IPS-NIHi7 (cell line): ENCODE measurements at regions not wholly inside any gene's neighbourhood (a gene's known extent, or its start where the extent isn't known, plus 50 kb on each side); places are given as distances from the start of the nearest gene placed in this dataset.
A peak's percentile ranks its signal among the peaks of the same experiment; 100 is the strongest.

Experiments
- DNase-seq: peaks from one replicate; pipeline ENCODE4 v3.0.0; 2012; ENCODE audit warnings: mixed read lengths; ENCODE audit errors: extremely low spot score

GRCh38 chr19:30215248-30215647, 156.9 kb upstream of the ZNF536 start:
- no peak for DNase-seq

DNA sequence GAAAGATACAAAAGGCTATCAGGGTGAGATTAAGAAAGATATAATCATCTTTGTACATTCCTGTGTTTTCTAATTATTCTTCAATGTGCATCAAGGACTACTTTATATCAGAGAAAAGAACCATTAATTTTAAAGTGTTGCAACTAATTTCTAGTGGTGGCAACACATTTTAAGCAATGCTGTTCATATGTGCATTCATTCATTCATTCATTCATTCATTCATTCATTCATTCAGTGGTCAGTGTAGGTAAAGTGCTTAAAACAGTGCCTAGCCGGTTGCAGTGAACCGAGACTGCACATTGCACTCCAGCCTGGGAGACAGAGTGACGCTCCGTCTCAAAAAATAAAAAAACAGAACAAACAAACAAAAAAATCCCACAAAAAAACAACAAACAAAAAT, 155.7 kb upstream of the ZNF536 start:
- no peak for DNase-seq

- no peak for DNase-seq
Observed at GRCh38 chr19:30217461-30217860, 154.7 kb upstream of the ZNF536 start.

- no peak for DNase-seq
Observed at GRCh38 chr19:30219702-30220101, 152.5 kb upstream of the ZNF536 start.

- DNase-seq = no peak
Observed at GRCh38 chr19:30221176-30221575, 151.0 kb upstream of the ZNF536 start.

GRCh38 chr19:30222428-30222873, 149.7 kb upstream of the ZNF536 start:
- peak; percentile 82 for DNase-seq

DNA sequence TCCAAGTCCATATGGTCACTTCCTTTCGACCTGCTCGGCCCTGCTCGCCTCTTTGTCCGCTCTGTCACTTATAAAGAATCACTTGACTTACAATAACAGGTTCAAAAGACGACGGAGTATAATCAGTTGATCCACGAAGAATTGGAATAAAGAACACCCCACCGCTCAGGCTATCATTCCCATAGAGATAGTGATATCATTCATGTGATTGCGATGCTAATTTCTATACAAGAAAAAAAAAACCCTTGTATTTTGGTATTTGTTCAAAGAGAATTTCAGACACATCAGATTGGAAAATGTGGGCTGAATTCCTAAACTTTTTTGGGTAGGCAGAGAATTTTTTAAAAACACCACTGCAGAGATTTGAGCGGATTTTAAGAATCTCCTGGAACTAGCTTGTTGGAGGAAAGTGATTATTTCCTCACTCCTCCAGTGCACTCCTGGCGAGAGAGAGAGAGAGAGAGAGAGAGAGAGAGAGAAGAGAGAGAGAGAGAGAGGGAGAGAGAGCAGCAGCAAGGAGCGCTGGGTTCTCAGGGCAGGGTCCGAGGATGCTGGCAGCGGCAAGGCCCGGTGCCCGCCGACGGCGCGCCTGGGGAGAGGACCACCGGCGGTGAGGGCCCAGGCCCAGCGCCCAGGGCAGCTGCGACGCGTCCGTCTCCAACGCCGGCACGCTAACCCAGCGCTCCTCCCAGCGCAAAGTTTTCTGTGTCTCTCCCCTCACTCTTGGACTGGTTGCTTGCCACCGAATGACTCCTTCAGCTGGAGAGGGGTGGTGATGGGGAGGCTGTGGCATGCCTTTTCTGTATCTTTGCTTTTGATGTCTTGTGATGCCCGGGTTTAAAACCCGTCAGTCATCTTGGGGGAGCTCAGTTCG, 149.0 kb upstream of the ZNF536 start:
- no peak for DNase-seq

DNA sequence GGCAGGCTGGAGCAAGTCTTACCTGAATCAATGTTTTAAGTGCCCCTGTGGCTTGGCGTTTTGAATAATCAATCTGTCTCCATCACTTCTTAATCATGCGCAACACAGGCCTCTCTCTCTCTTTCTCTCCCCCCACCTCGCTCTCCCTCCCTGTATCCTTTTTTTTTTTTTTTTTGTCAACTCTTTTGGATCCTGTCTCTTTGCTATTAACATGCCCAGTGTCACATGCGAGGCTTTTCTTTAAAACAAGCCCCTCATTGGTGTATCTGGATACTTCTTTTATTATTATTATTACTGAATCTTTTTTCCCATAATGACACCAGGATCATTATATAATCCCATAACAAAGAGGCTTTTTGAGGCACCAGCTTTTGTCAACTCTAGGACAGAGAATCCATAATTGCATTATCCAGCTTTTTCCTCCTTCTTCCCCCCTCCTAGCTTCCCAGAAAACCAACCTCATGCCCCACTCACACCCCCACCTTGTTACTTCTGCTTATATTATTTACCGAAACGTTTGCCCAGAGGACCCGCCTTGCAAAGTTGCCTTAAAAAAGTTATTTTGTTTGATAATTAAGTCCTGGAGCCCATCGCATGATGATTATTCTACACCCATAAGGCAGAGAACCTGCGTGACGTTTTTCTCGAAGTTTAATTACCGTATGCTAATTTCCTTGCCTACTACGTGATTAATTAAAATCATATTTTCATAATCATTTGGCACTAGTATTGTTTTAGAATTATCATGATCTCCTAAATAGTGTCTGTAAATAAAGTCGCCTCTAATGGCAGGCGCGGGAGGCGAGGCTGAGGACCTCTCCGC, 148.1 kb upstream of the ZNF536 start:
- DNase-seq = no peak

- no peak for DNase-seq
Observed at GRCh38 chr19:30224689-30225606, 147.2 kb upstream of the ZNF536 start.

DNA sequence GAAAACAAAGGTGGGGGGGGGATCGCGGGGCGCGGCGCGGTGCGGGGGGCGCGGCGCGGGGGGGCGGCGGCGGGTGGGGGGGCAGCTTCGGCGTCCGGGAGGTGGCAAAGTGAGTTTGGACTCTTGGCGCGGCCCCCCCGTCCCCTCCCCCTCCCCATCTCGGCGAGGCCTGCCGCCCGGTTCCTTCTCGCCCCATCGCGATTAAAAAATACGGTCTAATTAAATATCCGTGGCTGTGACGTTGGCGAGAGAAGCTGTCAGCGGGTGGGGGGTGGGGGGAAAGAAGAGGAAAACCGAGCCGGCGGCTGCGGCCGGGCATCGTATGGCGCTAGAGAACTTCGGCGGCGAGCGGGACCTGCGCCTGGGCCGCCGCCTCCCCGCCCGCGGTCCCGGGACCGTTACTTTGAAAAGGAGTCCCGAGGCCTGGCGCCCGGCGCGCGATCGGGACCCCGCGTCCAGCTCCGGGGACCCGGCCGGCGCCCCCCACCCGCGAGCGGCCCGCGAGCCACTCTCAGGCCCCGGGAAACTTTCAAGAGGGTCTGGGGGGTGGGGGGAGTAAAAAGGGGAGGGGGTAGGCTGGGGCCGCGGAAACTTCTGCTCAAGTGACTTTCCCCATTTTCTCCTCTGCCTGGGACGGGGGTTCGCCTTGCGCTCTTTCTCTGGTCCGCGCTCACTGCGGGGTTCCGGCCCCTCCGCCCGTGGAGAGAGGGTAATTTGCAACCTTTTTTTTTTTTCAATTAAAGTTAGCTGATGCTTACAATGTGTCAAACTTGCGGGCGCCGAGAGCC, 146.3 kb upstream of the ZNF536 start:
- no peak for DNase-seq

DNA sequence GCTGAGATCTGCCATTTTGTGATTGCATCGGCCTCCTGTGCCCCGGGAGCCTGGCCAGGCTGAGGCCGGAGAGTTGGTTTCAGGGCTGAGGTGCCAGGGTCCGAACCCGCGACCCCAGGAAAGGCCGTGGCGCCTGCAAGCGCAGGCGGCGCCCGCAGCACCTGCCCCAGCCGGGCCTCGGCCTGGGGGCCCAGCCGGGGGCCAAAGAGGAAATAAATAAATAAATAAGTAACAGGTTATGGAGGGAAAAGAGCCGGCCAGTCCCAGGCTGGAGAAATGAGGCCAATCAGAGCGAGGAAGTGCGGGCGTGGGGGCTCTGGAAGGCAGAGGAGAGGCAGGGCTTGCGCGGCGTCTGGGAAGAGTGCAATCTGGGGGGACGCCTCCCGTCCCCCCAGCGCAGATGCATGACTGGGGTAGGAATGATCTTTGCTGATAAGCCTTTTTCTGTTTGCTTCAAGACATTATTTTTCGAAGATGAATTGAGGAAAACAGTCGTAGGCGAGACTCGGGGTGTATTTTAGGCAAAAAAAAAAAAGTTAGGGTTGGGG, 145.6 kb upstream of the ZNF536 start:
- DNase-seq = no peak

GRCh38 chr19:30227012-30227621, 145.1 kb upstream of the ZNF536 start:
- no peak for DNase-seq

GRCh38 chr19:30227661-30228112, 144.5 kb upstream of the ZNF536 start:
- peak; percentile 78 for DNase-seq

DNA sequence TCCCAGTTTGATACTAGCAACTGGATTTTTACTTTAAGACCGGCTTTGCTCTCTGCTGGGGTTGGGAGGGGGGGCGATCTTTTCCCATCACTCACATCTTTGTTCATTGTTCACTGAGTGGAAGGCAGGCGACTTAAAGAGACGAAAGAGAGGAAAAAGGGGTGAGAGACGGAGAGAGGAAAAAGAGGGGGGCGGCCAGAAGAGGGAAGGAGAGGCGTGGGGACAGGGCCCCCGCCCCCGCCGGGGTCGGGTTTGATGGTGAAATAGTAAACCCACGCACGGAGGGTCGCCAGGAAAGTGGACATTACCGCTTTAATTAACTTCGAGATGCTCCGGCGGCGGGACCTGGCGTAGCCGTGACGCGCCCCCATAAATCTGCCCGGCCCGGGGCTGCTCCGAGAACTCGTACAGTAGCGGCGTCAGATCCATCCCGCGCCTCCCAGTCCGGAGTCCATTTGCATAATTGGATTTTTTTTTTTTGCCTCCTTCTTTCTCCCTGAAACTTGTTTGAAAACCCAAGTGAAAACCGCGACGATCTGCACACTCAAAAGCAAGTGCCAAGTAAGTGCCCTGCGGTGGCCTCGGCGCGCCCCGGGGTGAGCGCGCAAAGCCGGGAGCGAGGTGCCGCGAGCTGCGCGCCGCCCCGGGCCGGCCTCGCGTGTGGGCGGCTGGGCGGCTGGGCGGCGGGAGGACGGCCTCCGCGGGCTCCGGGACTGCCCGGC, 143.9 kb upstream of the ZNF536 start:
- DNase-seq = no peak

DNA sequence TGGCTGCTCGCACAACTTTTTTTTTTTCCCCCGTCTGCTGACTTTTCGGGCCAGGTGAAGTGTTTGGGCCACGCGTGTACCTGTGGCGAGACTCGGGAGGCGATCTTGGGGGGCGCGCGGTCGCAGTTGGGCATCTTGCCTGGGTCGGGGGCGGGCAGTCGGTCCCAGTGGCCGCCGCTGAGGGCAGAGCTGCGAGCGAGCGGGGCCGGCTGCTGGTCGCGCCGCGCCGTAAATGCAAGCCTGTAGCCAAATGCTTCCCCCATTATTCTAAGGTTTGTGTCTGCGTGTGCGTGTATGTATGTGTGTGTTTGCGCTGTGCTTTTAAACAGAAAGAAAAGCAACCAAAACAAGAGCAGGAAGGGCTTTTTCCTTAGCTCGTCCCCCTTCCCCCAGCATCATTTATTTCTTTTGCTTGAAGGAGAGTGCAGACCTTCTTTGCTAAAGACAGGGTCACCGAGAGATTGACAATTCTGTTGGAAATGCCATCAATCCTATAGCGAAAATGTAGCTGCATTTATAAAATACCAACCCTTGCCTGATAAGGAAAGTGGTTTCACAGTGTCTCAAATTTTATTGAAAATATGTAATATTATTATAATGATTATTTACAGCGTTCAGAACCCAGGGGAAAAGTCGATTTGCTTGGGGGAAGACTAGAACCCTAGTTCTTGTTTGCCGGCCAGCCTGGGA, 143.2 kb upstream of the ZNF536 start:
- no peak for DNase-seq

- DNase-seq = peak; percentile 48
Observed at GRCh38 chr19:30229525-30230174, 142.5 kb upstream of the ZNF536 start.

DNA sequence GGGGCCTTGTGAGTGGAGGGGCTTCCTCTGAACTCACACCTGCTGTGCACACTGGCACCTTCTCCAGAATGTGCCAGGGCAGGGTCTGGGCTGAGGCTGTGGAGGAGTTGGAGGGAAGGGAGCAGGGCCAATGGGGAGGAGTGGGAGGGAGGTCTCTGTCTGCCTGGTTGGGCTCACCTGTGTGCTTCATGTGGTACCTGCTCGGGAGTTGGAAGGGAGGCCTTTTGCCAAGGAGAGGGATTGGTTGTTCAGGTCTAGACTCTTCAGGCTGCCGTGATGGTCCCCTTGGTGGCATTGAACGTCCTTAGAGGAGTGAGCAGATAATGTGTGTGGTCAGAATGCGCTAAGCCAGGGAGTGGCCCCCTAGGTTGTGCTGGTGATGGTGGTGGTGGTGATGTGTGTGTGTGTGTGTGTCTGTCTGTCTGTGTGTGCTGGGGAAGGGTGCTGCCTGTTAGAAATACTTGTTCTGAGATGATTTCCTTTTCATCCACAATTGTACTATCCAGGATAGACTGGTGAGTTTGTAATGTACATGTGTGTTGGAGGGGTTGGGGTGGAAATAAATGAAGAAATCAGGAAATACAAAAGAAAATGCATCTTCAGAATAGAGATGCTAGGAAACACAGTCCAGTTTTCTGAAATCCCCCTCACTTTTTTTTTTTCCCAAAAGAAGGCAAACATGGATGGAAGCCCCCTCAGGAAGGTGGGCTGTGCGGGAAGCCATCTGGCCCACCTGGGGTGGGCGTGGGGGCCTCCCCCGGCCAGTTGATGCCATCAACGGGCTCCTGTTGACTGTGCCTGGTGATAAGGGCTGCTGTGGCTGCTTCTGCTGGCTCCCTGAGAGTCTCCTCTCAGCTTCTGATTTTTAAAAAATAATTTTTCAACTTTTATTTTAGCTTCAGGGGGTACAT, 140.5 kb upstream of the ZNF536 start:
- DNase-seq = no peak
